MCF 10A (cell line): ENCODE measurements at regions not wholly inside any gene's neighbourhood (a gene's known extent, or its start where the extent isn't known, plus 50 kb on each side); places are given as distances from the start of the nearest gene placed in this dataset.
"Not testable (repeated sequence)": the region's sequence is repeated elsewhere in the genome, so short reads cannot be mapped to it uniquely, and the experiment has no call there.

Experiments
- BruUV-seq: library from RNA; stranded (reverse); fragments of 400-500 nt; replicated peaks from 2 replicates; lab custom pipeline; 2021; lab: Mats Ljungman, UMichigan
- CTCF ChIA-PET: fragments of 300-600 bp; sonication (Branson Sonifier 250); formaldehyde crosslinking; extraction: SDS; loops from one replicate; lab custom pipeline; 2021; ENCODE audit warnings: antibody characterized with exemption, inconsistent platforms; lab: Yijun Ruan, JAX
- POLR2A ChIA-PET: fragments of 300-600, 350-650 bp; sonication (Branson Sonifier 250); formaldehyde crosslinking; extraction: SDS; loops from one replicate; lab custom pipeline; 2020; ENCODE audit warnings: antibody characterized with exemption, inconsistent platforms; lab: Yijun Ruan, JAX
- DNase-seq: peaks from one replicate; pipeline ENCODE4 v3.0.0-alpha.2; 2018; ENCODE audit not compliant: unreplicated experiment
- H3K27ac Mint-ChIP-seq: one replicate; pipeline ENCODE4 v1.8.0; 2022; ENCODE audit warnings: mild to moderate bottlenecking, low read depth, mixed read lengths; ENCODE audit not compliant: unreplicated experiment
- H3K27me3 Mint-ChIP-seq: one replicate; pipeline ENCODE4 v1.8.0; 2022; ENCODE audit warnings: mixed read lengths; ENCODE audit not compliant: insufficient read depth, unreplicated experiment
- H3K36me3 Mint-ChIP-seq: one replicate; pipeline ENCODE4 v1.8.0; 2022; ENCODE audit warnings: mild to moderate bottlenecking, moderate library complexity, mixed read lengths; ENCODE audit not compliant: insufficient read depth, unreplicated experiment
- H3K4me1 Mint-ChIP-seq: one replicate; pipeline ENCODE4 v1.8.0; 2022; ENCODE audit warnings: mixed read lengths; ENCODE audit not compliant: insufficient read depth, unreplicated experiment
- H3K4me3 Mint-ChIP-seq: one replicate; pipeline ENCODE4 v1.8.0; 2022; ENCODE audit warnings: mild to moderate bottlenecking, moderate library complexity, mixed read lengths; ENCODE audit not compliant: unreplicated experiment
- H3K9me3 Mint-ChIP-seq: one replicate; pipeline ENCODE4 v1.8.0; 2022; ENCODE audit warnings: mixed read lengths; ENCODE audit not compliant: unreplicated experiment
- CTCF ChIP-seq: fragments of 200-600 bp; IDR thresholded peaks from one replicate; pipeline ENCODE4 v1.8.0; 2022; ENCODE audit warnings: antibody characterized with exemption, mild to moderate bottlenecking; ENCODE audit not compliant: unreplicated experiment
- intact Hi-C: fragments of 100-400 bp; cut with micrococcal nuclease; formaldehyde crosslinking; loops from 2 replicates; pipeline ENCODE4 v1.14.1; 2022

- Mint-ChIP-seq H3K4me1 (no peaks in the 10 kb centered on the region), H3K36me3 (no peaks in the 10 kb centered on the region), H3K27me3 (no peaks in the 10 kb centered on the region), H3K27ac (no peak overlapping the region), H3K4me3 (no peak overlapping the region), H3K9me3 (no peaks in the 10 kb centered on the region)
- ChIA-PET CTCF (no interaction called here), POLR2A (no interaction called here)
- intact Hi-C loops, result no loop called here
- BruUV-seq, result no TSS peak
- TF ChIP-seq CTCF, result no peak
- DNase-seq, result no peak
Measured at GRCh38 chr10:56104487-56104886, 256.6 kb downstream of the ZWINT start.

GRCh38 chr10:56096226-56096517, 264.9 kb downstream of the ZWINT start:
- intact Hi-C loops, result no loop called here
- H3K27ac Mint-ChIP-seq, result no peak overlapping the region

GRCh38 chr10:56095506-56096225, 265.4 kb downstream of the ZWINT start:
- no TSS peak for BruUV-seq
- ChIA-PET POLR2A (no interaction called here), CTCF (interaction anchor here (0.6 kb wide), 1 partner anchor 82 kb away, joined by 3 read pairs; no protein-coding TSS in a partner anchor)
- Mint-ChIP-seq H3K36me3 (no peaks in the 10 kb centered on the region), H3K27ac (no peak overlapping the region), H3K4me1 (no peaks in the 10 kb centered on the region), H3K4me3 (no peak overlapping the region), H3K27me3 (peaks cover 20% of the 10 kb centered on the region), H3K9me3 (peaks cover 3% of the 10 kb centered on the region)
- no peak for TF ChIP-seq CTCF
- intact Hi-C loops, result no loop called here
- DNase-seq, result no peak

More at GRCh38 chr10:56096226-56096517, 264.9 kb downstream of the ZWINT start:
- BruUV-seq, result no TSS peak
- no peak for DNase-seq
- Mint-ChIP-seq H3K36me3 (no peaks in the 10 kb centered on the region), H3K4me1 (no peaks in the 10 kb centered on the region), H3K4me3 (no peak overlapping the region), H3K9me3 (no peaks in the 10 kb centered on the region), H3K27me3 (peaks cover 20% of the 10 kb centered on the region)
- no peak for TF ChIP-seq CTCF
- ChIA-PET CTCF (no interaction called here), POLR2A (no interaction called here)

- H3K27me3 Mint-ChIP-seq, result peaks cover 20% of the 10 kb centered on the region
- H3K4me1 Mint-ChIP-seq, CTCF ChIA-PET, H3K4me3 Mint-ChIP-seq, H3K27ac Mint-ChIP-seq, intact Hi-C loops, DNase-seq, H3K36me3 Mint-ChIP-seq, BruUV-seq: not testable (repeated sequence)
- H3K9me3 Mint-ChIP-seq, result peaks cover 15% of the 10 kb centered on the region
- POLR2A ChIA-PET, result interaction anchor here (0.7 kb wide), 1 partner anchor 204 kb away, joined by 3 read pairs; no protein-coding TSS in a partner anchor
Measured at GRCh38 chr10:56093645-56094044, 267.4 kb downstream of the ZWINT start.
